Endothelial cell (in vitro differentiated cells): ENCODE measurements at regions not wholly inside any gene's neighbourhood (a gene's known extent, or its start where the extent isn't known, plus 50 kb on each side); places are given as distances from the start of the nearest gene placed in this dataset.

Experiments used
- DNase-seq: peaks from one replicate; pipeline ENCODE4 v3.0.0; 2021; ENCODE audit warnings: low spot score
- H3K27ac Mint-ChIP-seq: one replicate; pipeline ENCODE4 v1.8.0; 2021; ENCODE audit warnings: mixed read lengths, inconsistent platforms; ENCODE audit not compliant: unreplicated experiment
- H3K27me3 Mint-ChIP-seq: one replicate; pipeline ENCODE4 v1.8.0; 2021; ENCODE audit warnings: mild to moderate bottlenecking, moderate library complexity, mixed read lengths, inconsistent platforms; ENCODE audit not compliant: unreplicated experiment
- H3K36me3 Mint-ChIP-seq: one replicate; pipeline ENCODE4 v1.8.0; 2021; ENCODE audit warnings: mild to moderate bottlenecking, low read depth, mixed read lengths, inconsistent platforms; ENCODE audit not compliant: unreplicated experiment
- H3K4me1 Mint-ChIP-seq: one replicate; pipeline ENCODE4 v1.8.0; 2021; ENCODE audit warnings: mild to moderate bottlenecking, mixed read lengths, inconsistent platforms; ENCODE audit not compliant: unreplicated experiment
- H3K4me3 Mint-ChIP-seq: one replicate; pipeline ENCODE4 v1.8.0; 2021; ENCODE audit warnings: mild to moderate bottlenecking, mixed read lengths, inconsistent platforms; ENCODE audit not compliant: unreplicated experiment
- H3K9me3 Mint-ChIP-seq: one replicate; pipeline ENCODE4 v1.8.0; 2021; ENCODE audit warnings: mixed read lengths, inconsistent platforms; ENCODE audit not compliant: unreplicated experiment
- TF ChIP-seq, protein P1 (sequence below): fragments of 200-600 bp; sonication (generic); IDR thresholded peaks from one replicate; pipeline ENCODE4 v1.5.0; 2021; ENCODE audit warnings: antibody characterized with exemption; ENCODE audit not compliant: unreplicated experiment

DNA sequence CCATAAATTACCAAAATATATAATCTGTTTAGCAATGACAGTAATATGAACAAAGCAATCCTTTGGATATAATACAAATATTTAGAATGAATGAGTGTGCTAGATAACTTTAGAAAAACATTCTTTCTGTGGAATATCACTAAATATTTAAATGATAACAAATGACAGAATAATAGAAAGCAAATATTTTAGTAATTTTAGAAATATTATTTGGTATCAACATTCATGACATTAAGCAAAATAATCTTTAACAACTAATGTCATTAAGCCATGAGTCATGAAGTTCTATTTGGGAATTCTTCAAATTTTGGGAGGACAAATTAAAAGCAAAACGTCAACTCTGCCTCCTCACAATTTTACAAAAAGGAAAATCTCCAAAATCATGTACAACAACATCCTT is 844.8 kb upstream of the LRRN3 start:
- H3K27ac Mint-ChIP-seq, result no peak overlapping the region
- no peaks in the 10 kb centered on the region for H3K4me1 Mint-ChIP-seq
- H3K36me3 Mint-ChIP-seq, result no peaks in the 10 kb centered on the region
- DNase-seq, result no peak
- H3K9me3 Mint-ChIP-seq, result no peaks in the 10 kb centered on the region
- TF ChIP-seq, protein P1, sequence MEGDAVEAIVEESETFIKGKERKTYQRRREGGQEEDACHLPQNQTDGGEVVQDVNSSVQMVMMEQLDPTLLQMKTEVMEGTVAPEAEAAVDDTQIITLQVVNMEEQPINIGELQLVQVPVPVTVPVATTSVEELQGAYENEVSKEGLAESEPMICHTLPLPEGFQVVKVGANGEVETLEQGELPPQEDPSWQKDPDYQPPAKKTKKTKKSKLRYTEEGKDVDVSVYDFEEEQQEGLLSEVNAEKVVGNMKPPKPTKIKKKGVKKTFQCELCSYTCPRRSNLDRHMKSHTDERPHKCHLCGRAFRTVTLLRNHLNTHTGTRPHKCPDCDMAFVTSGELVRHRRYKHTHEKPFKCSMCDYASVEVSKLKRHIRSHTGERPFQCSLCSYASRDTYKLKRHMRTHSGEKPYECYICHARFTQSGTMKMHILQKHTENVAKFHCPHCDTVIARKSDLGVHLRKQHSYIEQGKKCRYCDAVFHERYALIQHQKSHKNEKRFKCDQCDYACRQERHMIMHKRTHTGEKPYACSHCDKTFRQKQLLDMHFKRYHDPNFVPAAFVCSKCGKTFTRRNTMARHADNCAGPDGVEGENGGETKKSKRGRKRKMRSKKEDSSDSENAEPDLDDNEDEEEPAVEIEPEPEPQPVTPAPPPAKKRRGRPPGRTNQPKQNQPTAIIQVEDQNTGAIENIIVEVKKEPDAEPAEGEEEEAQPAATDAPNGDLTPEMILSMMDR, result no peak
- no peak overlapping the region for H3K4me3 Mint-ChIP-seq
- no peaks in the 10 kb centered on the region for H3K27me3 Mint-ChIP-seq

DNA sequence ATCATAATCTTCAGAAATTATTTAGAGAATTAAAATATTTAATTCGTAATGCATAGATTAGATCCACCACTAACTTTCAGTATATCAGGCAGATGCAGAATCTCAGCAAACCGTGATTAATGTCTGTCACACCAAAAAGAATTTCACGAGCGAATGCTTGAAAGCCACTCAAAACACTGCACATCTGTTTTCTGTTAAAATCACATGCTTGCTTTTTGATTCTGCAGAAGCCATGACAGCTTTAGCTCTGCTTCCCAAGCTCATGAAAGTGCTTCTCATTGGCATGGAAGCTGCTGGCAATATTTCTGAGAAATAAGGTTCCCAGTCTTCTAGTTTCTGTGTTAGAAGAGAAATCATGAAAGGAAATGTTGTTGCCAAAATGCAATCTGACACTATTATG is 837.8 kb upstream of the LRRN3 start:
- no peak for DNase-seq
- no peaks in the 10 kb centered on the region for H3K9me3 Mint-ChIP-seq
- H3K4me3 Mint-ChIP-seq, result no peak overlapping the region
- no peaks in the 10 kb centered on the region for H3K36me3 Mint-ChIP-seq
- H3K27me3 Mint-ChIP-seq, result no peaks in the 10 kb centered on the region
- H3K4me1 Mint-ChIP-seq, result no peaks in the 10 kb centered on the region
- H3K27ac Mint-ChIP-seq, result no peak overlapping the region
- TF ChIP-seq, protein P1, result no peak

DNA sequence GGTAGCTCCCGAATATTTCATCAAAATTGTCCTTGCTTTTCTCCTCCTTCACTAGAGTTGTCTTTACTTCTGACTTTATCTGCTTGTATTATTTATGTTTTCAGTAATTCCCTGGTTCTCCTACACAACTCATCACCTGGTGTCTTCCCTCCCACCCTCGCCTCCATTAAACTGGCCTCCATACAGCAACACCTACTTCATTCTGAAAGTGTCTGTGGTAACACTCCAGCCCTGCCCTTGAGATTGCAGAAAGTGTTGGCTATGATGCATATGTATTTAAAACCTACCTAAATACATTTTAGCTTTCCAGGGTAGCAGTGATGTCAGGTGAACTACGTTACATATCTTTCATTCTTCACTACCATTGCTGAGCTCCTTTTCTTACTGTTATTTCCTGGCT is 833.3 kb upstream of the LRRN3 start:
- Mint-ChIP-seq H3K4me1 (no peaks in the 10 kb centered on the region), H3K27ac (no peak overlapping the region), H3K4me3 (no peak overlapping the region), H3K9me3 (no peaks in the 10 kb centered on the region), H3K27me3 (no peaks in the 10 kb centered on the region), H3K36me3 (no peaks in the 10 kb centered on the region)
- TF ChIP-seq, protein P1, result no peak
- DNase-seq, result no peak

DNA sequence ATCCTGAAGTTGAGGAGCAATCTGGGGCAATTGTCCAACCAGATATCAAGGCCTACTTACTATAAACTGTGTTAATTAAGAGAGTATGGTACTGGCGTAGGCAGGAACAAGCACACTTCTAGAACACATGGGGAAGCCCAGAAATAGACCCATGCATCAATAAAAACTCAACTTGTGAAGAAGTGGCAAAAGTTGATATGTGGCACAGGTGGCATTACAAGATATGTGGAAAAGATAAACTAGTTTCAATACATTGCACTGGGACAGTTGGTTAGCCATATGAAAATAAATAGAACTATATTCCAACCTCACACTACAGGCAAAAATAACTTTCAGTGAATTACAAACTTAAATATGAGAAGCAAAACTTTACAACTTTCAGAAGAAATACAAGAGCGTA is 828.7 kb upstream of the LRRN3 start:
- no peaks in the 10 kb centered on the region for H3K9me3 Mint-ChIP-seq
- no peak for DNase-seq
- no peaks in the 10 kb centered on the region for H3K27me3 Mint-ChIP-seq
- TF ChIP-seq, protein P1, result no peak
- no peaks in the 10 kb centered on the region for H3K4me1 Mint-ChIP-seq
- no peaks in the 10 kb centered on the region for H3K36me3 Mint-ChIP-seq
- no peak overlapping the region for H3K27ac Mint-ChIP-seq
- H3K4me3 Mint-ChIP-seq, result no peak overlapping the region

DNA sequence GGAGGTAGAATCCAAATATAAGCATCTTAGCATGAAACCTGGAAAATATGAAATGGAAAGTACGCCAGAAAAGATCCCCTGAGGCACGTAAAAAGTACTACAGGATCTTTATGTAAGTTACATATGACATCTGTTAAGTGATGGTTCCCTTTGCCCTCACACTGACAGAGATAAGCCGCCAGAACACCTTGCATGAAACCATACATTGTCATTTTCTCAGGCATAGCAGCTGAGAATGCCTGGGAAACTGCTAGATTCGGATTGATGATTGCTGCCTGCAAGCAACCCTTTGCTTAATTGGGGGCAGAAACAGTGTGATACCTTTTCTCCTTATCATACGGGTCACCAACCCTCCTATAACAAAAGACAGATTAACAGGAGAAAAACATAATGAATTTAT is 826.6 kb upstream of the LRRN3 start:
- Mint-ChIP-seq H3K36me3 (no peaks in the 10 kb centered on the region), H3K9me3 (no peaks in the 10 kb centered on the region), H3K4me1 (no peaks in the 10 kb centered on the region), H3K27me3 (no peaks in the 10 kb centered on the region), H3K27ac (no peak overlapping the region), H3K4me3 (no peak overlapping the region)
- TF ChIP-seq, protein P1, result no peak
- DNase-seq, result no peak
